Fibroblast of lung (primary cell): ENCODE measurements at regions not wholly inside any gene's neighbourhood (a gene's known extent, or its start where the extent isn't known, plus 50 kb on each side); places are given as distances from the start of the nearest gene placed in this dataset.

Experiments
- CTCF ChIP-seq, 2 donors: IDR thresholded peaks in 1 of 2; conservative IDR thresholded peaks in 1 of 2; 1 replicate in 1 of 2; 2 replicates in 1 of 2; pipeline ENCODE4 v1.5.1; 2011 to 2012; ENCODE audit warnings: low read length in 2 of 2, control low read depth in 1 of 2, inconsistent platforms in 1 of 2, low read depth in 1 of 2, mild to moderate bottlenecking in 1 of 2
- EZH2 ChIP-seq: IDR thresholded peaks from 2 replicates; pipeline ENCODE4 v1.5.1; 2012; ENCODE audit warnings: low read length, control low read depth, mild to moderate bottlenecking; ENCODE audit errors: missing control alignments

DNA sequence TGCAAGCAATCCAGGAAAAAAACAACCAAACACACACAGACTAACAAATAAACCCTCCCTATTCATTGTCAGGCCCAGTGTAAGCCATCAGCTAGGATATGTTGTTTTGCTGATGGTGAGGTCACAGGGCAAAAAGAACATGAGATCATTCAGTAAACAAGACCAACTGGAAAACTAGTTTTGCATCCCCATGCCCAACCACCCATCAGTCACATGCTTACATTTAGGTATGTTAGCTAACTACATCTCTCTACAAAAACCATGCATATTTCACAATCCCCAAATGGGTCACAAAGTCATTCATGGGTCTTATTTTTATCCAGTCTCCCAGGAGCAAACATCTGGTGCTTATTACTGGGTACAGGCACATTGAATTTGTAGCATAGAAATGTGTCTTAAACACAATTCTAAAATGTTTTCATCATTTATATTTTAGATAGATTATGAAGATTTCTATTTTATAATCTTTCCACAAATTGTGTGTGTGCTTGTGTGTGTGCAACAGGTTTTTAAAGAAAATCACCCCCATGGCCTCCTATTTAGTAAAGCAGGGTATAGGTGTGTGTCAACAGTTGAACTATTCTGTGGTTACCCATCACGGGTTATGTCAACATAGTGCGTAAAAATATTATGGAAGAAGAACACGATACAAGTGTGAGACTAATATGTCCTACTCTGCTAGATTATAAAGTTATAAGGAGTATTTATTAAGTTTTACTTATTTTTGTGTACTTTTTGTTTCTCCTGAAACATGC lies 103.8 kb upstream of the AKR1E2 start:
- TF ChIP-seq CTCF (conservative IDR thresholded peaks at IDR 0.05 in 1 of 2, IDR thresholded peaks at IDR 0.05 in 1 of 2; ENCODE audit: low read depth in 1 of 2, low read length in 2 of 2) (no peak), EZH2 (no peak)
